H1 (cell line): ENCODE measurements at regions not wholly inside any gene's neighbourhood (a gene's known extent, or its start where the extent isn't known, plus 50 kb on each side); places are given as distances from the start of the nearest gene placed in this dataset.

Experiments used
- CTCF ChIP-seq, 3 experiments: IDR thresholded peaks; 1 replicate in 2 of 3; 2 replicates in 1 of 3; pipeline versions ENCODE4 v1.5.1 to v1.6.1; 2011; ENCODE audit warnings: low read length in 3 of 3, mild to moderate bottlenecking in 3 of 3, inconsistent platforms in 2 of 3, low read depth in 1 of 3, moderate library complexity in 1 of 3; ENCODE audit not compliant: insufficient read depth in 1 of 3; ENCODE audit errors: control extremely low read depth in 1 of 3
- EGR1 ChIP-seq: IDR thresholded peaks from 2 replicates; pipeline ENCODE4 v1.6.1; 2011; ENCODE audit warnings: low read depth, low read length, borderline replicate concordance
- FOSL1 ChIP-seq: IDR thresholded peaks from 2 replicates; pipeline ENCODE4 v1.6.1; 2011; ENCODE audit warnings: mild to moderate bottlenecking, low read depth, low read length, moderate library complexity; ENCODE audit not compliant: insufficient read depth
- NANOG ChIP-seq: IDR thresholded peaks from 2 replicates; pipeline ENCODE4 v1.6.1; 2011; ENCODE audit warnings: low read length, low read depth, mild to moderate bottlenecking, inconsistent platforms; ENCODE audit not compliant: insufficient read depth, poor library complexity, severe bottlenecking
- POLR2A ChIP-seq, 2 experiments: IDR thresholded peaks; 1 replicate in 1 of 2; 2 replicates in 1 of 2; pipeline ENCODE4 v1.6.1; 2011; ENCODE audit warnings: low read depth in 2 of 2, low read length in 2 of 2, mild to moderate bottlenecking in 2 of 2; ENCODE audit errors: control extremely low read depth in 1 of 2
- POLR2AphosphoS5 ChIP-seq: IDR thresholded peaks from 2 replicates; pipeline ENCODE4 v1.6.1; 2011; ENCODE audit warnings: low read depth, low read length
- SRF ChIP-seq: IDR thresholded peaks from 2 replicates; pipeline ENCODE4 v1.6.1; 2011; ENCODE audit warnings: mild to moderate bottlenecking, low read depth, low read length, moderate library complexity

- TF ChIP-seq EGR1 (no peak), CTCF (IDR thresholded peaks at IDR 0.05; ENCODE audit: control extremely low read depth in 1 of 3, insufficient read depth in 1 of 3, low read depth in 1 of 3, low read length in 3 of 3) (no peak), SRF (no peak), POLR2A (IDR thresholded peaks at IDR 0.05; ENCODE audit: control extremely low read depth in 1 of 2, low read depth in 2 of 2, low read length in 2 of 2) (no peak), POLR2AphosphoS5 (no peak), FOSL1 (no peak), NANOG (no peak)
Observed at GRCh38 chr4:178838776-178839175, 1396.5 kb upstream of the AGA start.
